ENCODE measurements at regions not wholly inside any gene's neighbourhood (a gene's known extent, or its start where the extent isn't known, plus 50 kb on each side); places are given as distances from the start of the nearest gene placed in this dataset.

DNA sequence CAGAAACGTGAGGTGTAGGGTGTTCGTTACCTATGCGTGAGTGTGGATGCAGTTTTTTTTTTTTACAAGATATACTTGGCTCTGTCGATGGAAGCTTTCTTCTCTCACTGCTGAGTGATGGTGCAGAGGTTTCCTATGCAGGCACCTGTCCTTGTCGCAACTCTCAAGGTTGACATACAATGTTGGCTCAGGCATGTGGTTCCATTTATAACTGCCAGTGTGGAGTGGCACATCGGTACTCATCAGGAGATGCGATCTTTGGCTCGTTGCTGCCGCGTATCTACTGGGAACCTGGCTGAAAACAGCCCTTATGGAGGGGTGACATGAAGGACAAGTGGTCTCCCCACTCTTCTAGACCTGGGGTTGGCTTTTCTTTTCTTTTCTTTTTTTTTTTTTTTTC, 109.0 kb downstream of the ZNF664 start:
- DNase-seq (ENCODE audit: low read depth), result no peak
- TF ChIP-seq, protein P1, sequence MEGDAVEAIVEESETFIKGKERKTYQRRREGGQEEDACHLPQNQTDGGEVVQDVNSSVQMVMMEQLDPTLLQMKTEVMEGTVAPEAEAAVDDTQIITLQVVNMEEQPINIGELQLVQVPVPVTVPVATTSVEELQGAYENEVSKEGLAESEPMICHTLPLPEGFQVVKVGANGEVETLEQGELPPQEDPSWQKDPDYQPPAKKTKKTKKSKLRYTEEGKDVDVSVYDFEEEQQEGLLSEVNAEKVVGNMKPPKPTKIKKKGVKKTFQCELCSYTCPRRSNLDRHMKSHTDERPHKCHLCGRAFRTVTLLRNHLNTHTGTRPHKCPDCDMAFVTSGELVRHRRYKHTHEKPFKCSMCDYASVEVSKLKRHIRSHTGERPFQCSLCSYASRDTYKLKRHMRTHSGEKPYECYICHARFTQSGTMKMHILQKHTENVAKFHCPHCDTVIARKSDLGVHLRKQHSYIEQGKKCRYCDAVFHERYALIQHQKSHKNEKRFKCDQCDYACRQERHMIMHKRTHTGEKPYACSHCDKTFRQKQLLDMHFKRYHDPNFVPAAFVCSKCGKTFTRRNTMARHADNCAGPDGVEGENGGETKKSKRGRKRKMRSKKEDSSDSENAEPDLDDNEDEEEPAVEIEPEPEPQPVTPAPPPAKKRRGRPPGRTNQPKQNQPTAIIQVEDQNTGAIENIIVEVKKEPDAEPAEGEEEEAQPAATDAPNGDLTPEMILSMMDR (conservative IDR thresholded peaks at IDR 0.05; ENCODE audit: control insufficient read depth, insufficient read depth, low read depth, low read length), result no peak
- H3K4me3 ChIP-seq (ENCODE audit: control insufficient read depth, low read depth, low read length), result no peak overlapping the region

DNA sequence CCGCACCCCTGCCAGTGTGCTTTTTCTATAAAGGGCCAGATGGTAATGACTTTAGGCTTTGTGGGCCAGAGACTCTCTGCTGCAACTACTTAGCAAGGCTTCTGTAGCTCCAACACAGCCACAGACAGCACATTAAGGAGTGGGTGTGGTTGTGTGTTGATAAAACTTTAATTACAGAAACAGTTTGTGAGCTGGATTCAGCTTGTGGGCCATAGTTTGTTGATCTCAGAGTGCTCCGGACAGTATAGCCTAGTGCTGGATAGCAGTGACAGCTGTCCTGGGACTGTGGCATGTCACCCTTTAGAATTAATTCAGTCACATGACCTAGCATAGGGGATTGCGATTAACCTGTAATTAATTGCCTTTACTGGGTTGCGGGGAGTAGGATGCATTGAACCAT, 109.7 kb downstream of the ZNF664 start:
- TF ChIP-seq, protein P1 (conservative IDR thresholded peaks at IDR 0.05; ENCODE audit: control insufficient read depth, insufficient read depth, low read depth, low read length), result no peak
- H3K4me3 ChIP-seq (ENCODE audit: control insufficient read depth, low read depth, low read length), result no peak overlapping the region

DNA sequence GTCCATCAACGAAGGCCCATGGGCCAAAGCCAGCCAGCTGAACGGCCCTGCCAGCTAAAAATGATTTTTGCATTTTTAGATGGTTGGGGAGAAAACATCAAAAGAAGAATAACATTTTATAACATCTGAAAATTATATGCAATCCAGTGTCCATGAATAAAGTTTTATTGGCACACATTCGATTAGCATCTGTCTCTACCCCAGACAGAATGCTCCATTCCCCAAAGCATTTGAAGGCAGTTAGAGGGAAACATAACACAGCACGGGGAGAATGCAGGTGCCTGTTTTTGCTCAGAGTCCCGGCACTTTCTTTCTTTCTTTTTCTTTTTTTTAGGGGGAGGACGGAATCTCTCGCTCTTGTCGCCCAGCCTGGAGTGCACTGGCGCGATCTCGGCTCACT, 110.7 kb downstream of the ZNF664 start:
- no peak overlapping the region for H3K4me3 ChIP-seq (ENCODE audit: control insufficient read depth, low read depth, low read length)
- DNase-seq (ENCODE audit: low read depth), result no peak
- TF ChIP-seq, protein P1 (conservative IDR thresholded peaks at IDR 0.05; ENCODE audit: control insufficient read depth, insufficient read depth, low read depth, low read length), result no peak

More for the DNA sequence above, 109.7 kb downstream of the ZNF664 start:
- no peak for DNase-seq (ENCODE audit: low read depth)

DNA sequence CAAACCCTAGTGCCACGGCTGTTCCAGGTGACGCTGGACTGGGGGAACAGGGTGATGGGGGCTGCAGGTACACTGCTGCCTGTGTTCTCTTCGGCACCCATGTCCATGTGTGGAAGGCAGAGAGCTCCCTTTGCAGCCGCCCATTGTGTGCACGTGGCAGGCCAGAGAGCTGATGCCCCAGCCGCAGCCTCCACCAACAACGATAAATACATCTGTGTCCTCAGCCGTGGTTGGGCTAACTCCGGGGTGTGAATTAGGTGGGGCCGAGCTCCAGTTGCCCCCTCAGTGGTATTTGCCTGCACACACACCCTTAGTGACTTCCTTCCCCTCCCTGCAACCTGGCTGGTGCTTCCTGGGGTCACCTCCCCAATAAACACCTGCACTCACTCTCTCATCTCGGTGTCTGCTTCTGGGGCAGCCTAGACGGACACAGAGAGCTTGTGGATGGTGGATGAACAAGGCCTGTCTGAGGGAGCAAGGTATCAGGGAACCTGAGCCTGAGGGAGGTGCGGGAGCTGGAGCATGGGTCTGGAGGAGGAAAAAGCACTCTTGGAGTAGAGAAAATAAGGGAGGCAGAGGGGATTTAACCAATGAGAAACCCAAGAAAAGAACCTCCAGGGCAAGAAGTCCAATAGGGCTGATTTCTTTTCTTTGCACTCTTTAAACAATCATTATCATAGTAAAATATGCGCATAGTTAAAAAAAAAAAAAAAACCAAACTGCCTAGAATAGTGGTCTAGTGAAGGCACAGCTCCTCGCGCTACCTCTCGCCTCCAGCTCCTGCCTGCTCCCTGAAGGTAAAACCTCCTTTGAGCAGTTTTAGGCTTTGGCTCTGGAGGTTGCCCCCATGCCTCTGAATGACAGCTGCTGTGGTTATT, 112.6 kb downstream of the ZNF664 start:
- H3K4me3 ChIP-seq (ENCODE audit: control insufficient read depth, low read depth, low read length), result no peak overlapping the region
- DNase-seq (ENCODE audit: low read depth), result no peak
- TF ChIP-seq, protein P1 (conservative IDR thresholded peaks at IDR 0.05; ENCODE audit: control insufficient read depth, insufficient read depth, low read depth, low read length), result no peak

DNA sequence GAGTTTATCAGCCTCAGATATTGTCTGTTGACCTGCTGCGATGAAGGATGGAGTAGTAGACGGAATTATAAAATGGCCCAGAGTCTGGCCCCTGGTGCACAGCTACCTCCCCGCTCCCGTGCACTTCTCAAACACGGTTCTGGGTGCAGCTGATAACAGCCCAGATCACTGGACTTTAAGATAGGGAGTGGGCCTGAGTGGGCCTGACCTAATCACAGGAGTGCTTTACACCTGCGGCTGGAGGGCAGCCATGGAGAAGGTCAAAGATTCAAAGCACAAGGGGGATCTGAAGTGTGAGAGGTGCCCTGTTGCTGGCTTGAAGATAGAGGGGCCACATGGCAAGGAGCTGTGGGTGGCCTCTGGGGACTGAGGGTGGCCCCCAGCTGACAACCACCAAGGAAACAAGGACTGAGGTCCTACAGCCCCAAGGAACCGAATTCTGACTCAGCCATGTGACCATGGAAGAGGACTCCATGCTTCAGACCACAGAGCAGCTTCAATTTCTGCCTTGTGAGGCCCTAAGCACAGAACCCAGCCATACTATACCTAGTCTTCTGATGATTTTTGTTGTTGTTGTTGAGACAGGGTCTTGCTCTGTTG, 113.4 kb downstream of the ZNF664 start:
- DNase-seq (ENCODE audit: low read depth), result no peak
- TF ChIP-seq, protein P1 (conservative IDR thresholded peaks at IDR 0.05; ENCODE audit: control insufficient read depth, insufficient read depth, low read depth, low read length), result no peak
- no peak overlapping the region for H3K4me3 ChIP-seq (ENCODE audit: control insufficient read depth, low read depth, low read length)

DNA sequence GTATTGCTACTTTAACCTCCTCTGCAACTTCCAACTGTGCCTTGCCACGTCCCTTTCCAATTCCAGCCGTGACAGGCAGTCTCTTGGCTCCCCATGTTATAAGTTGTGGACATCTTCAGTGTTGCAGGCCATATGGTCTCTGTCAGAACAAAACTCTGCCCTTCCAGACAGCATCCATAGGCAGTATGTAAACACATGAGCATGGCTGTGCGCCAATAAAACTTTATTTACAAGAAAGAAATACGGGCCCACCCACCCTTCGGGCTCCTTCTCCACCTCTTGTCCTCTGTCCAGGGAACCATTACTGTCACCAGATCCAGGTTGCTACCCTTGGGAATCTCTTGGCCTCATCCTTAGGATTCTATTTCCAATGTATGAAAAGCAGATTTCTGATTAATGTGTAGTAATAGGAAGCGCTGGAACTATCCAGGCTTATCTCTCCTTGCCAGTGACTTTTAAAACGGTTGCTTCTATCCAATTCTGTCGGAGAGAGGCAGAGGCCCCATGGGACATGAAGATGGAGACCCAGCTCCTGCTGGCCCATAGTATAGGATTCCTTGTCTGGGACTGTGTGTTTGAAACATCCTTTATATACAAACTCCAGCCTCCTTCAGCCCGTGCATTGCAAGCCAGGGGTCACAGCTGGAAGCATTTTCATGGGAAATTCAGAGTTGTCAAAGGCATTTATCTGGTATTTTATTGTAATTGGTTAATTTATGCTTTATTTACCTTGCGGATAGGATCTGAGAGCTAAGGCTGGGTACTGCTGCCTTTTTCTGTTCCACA, 114.4 kb downstream of the ZNF664 start:
- TF ChIP-seq, protein P1 (conservative IDR thresholded peaks at IDR 0.05; ENCODE audit: control insufficient read depth, insufficient read depth, low read depth, low read length), result no peak
- no peak for DNase-seq (ENCODE audit: low read depth)
- H3K4me3 ChIP-seq (ENCODE audit: control insufficient read depth, low read depth, low read length), result no peak overlapping the region
